Uterus (tissue), 2 donors: ENCODE measurements at regions not wholly inside any gene's neighbourhood (a gene's known extent, or its start where the extent isn't known, plus 50 kb on each side); places are given as distances from the start of the nearest gene placed in this dataset.

Experiments used
- CTCF ChIP-seq, 4 experiments: fragments of 200-600 bp in 2 of 4; fragments of 450-650 bp in 2 of 4; sonication (generic) in 2 of 4; IDR thresholded peaks; one replicate each; pipeline ENCODE4 v1.5.1; 2016 to 2019; ENCODE audit warnings: antibody characterized with exemption in 4 of 4, mild to moderate bottlenecking in 2 of 4, moderate library complexity in 1 of 4
- POLR2A ChIP-seq, 2 donors: fragments of 450-650 bp; IDR thresholded peaks; one replicate each; pipeline ENCODE4 v1.6.1; 2016; ENCODE audit warnings: antibody characterized with exemption in 2 of 2, mild to moderate bottlenecking in 1 of 2, moderate library complexity in 1 of 2

GRCh38 chr10:118110750-118111149 lies 64.0 kb upstream of the RAB11FIP2 start:
- TF ChIP-seq CTCF (IDR thresholded peaks at IDR 0.05) (no peak), POLR2A (IDR thresholded peaks at IDR 0.05) (no peak)
